Nephron (organoid): ENCODE measurements at regions not wholly inside any gene's neighbourhood (a gene's known extent, or its start where the extent isn't known, plus 50 kb on each side); places are given as distances from the start of the nearest gene placed in this dataset.

Experiments used
- H3K27ac Mint-ChIP-seq, 3 experiments: 2 replicates each; pipeline ENCODE4 v1.8.0; 2020; ENCODE audit warnings: mixed read lengths in 3 of 3, mild to moderate bottlenecking in 2 of 3, moderate library complexity in 1 of 3
- H3K27me3 Mint-ChIP-seq: 2 replicates; pipeline ENCODE4 v1.8.0; 2021; ENCODE audit warnings: low read depth, mild to moderate bottlenecking, moderate library complexity, mixed read lengths
- H3K36me3 Mint-ChIP-seq: 2 replicates; pipeline ENCODE4 v1.8.0; 2020; ENCODE audit warnings: low read depth, mixed read lengths
- H3K4me1 Mint-ChIP-seq: 2 replicates; pipeline ENCODE4 v1.8.0; 2020; ENCODE audit warnings: mixed read lengths
- H3K4me3 Mint-ChIP-seq, 3 experiments: 2 replicates each; pipeline ENCODE4 v1.8.0; 2020; ENCODE audit warnings: mild to moderate bottlenecking in 3 of 3, mixed read lengths in 3 of 3, moderate library complexity in 2 of 3
- H3K9me3 Mint-ChIP-seq: 2 replicates; pipeline ENCODE4 v1.8.0; 2020; ENCODE audit warnings: mixed read lengths
- CTCF ChIP-seq, 3 experiments: fragments of 200-600 bp; sonication (generic); IDR thresholded peaks; one replicate each; pipeline ENCODE4 v1.5.0; 2021; ENCODE audit warnings: antibody characterized with exemption in 3 of 3; ENCODE audit not compliant: unreplicated experiment in 3 of 3

GRCh38 chr10:83603708-83604107 is 535.6 kb upstream of the GHITM start:
- H3K36me3 Mint-ChIP-seq = no peaks in the 10 kb centered on the region
- peaks cover 10% of the 10 kb centered on the region for H3K9me3 Mint-ChIP-seq
- H3K4me1 Mint-ChIP-seq = peaks cover 23% of the 10 kb centered on the region
- H3K27ac Mint-ChIP-seq = no peak overlapping the region
- H3K4me3 Mint-ChIP-seq = no peak overlapping the region
- TF ChIP-seq CTCF (IDR thresholded peaks at IDR 0.05; ENCODE audit: unreplicated experiment in 3 of 3) = no peak
- no peaks in the 10 kb centered on the region for H3K27me3 Mint-ChIP-seq

GRCh38 chr10:83605783-83606630 is 533.3 kb upstream of the GHITM start:
- H3K4me1 Mint-ChIP-seq = peaks cover 23% of the 10 kb centered on the region
- no peaks in the 10 kb centered on the region for H3K27me3 Mint-ChIP-seq
- no peaks in the 10 kb centered on the region for H3K36me3 Mint-ChIP-seq
- TF ChIP-seq CTCF (IDR thresholded peaks at IDR 0.05; ENCODE audit: unreplicated experiment in 3 of 3) = no peak
- peak overlapping the region in 1 of 3 experiments; percentile 4 for H3K27ac Mint-ChIP-seq
- H3K9me3 Mint-ChIP-seq = peaks cover 6% of the 10 kb centered on the region
- no peak overlapping the region for H3K4me3 Mint-ChIP-seq

GRCh38 chr10:83607959-83608745 is 531.2 kb upstream of the GHITM start:
- peak in 1 of 3 experiments; percentile 7 for TF ChIP-seq CTCF (IDR thresholded peaks at IDR 0.05; ENCODE audit: unreplicated experiment in 3 of 3)
- Mint-ChIP-seq H3K4me3 (no peak overlapping the region), H3K4me1 (peaks cover 27% of the 10 kb centered on the region), H3K36me3 (no peaks in the 10 kb centered on the region), H3K27ac (no peak overlapping the region), H3K27me3 (no peaks in the 10 kb centered on the region), H3K9me3 (peaks cover 6% of the 10 kb centered on the region)

- H3K4me1 Mint-ChIP-seq = peaks cover 15% of the 10 kb centered on the region
- no peaks in the 10 kb centered on the region for H3K27me3 Mint-ChIP-seq
- no peak overlapping the region for H3K27ac Mint-ChIP-seq
- TF ChIP-seq CTCF (IDR thresholded peaks at IDR 0.05; ENCODE audit: unreplicated experiment in 3 of 3) = no peak
- no peaks in the 10 kb centered on the region for H3K9me3 Mint-ChIP-seq
- no peaks in the 10 kb centered on the region for H3K36me3 Mint-ChIP-seq
- H3K4me3 Mint-ChIP-seq = no peak overlapping the region
These were observed 527.3 kb upstream of the GHITM start for GRCh38 chr10:83612050-83612449.

- Mint-ChIP-seq H3K4me3 (no peak overlapping the region), H3K27ac (no peak overlapping the region), H3K36me3 (no peaks in the 10 kb centered on the region), H3K27me3 (no peaks in the 10 kb centered on the region), H3K9me3 (no peaks in the 10 kb centered on the region), H3K4me1 (peaks cover 17% of the 10 kb centered on the region)
- no peak for TF ChIP-seq CTCF (IDR thresholded peaks at IDR 0.05; ENCODE audit: unreplicated experiment in 3 of 3)
These were observed 526.6 kb upstream of the GHITM start for GRCh38 chr10:83612746-83613145.
